HG02852 (cell line): ENCODE measurements at regions not wholly inside any gene's neighbourhood (a gene's known extent, or its start where the extent isn't known, plus 50 kb on each side); places are given as distances from the start of the nearest gene placed in this dataset.
"Not testable (repeated sequence)": the region's sequence is repeated elsewhere in the genome, so short reads cannot be mapped to it uniquely, and the experiment has no call there.

Source experiments
- ATAC-seq: cut with Tn5 transposase; IDR thresholded peaks from one replicate; pipeline ENCODE4 v1.9.1; 2021; ENCODE audit warnings: mild to moderate bottlenecking, moderate library complexity; ENCODE audit not compliant: unreplicated experiment

- ATAC-seq: no peak
These were observed 368.4 kb downstream of the OSTF1 start for GRCh38 chr9:75456698-75457097.

- no peak for ATAC-seq
These were observed 369.2 kb downstream of the OSTF1 start for GRCh38 chr9:75457474-75458011.

GRCh38 chr9:75459311-75459710 lies 371.0 kb downstream of the OSTF1 start:
- ATAC-seq: not testable (repeated sequence)

GRCh38 chr9:75461183-75461582 lies 372.9 kb downstream of the OSTF1 start:
- no peak for ATAC-seq

GRCh38 chr9:75462866-75463265 lies 374.6 kb downstream of the OSTF1 start:
- ATAC-seq: no peak

- ATAC-seq: no peak
These were observed 375.6 kb downstream of the OSTF1 start for GRCh38 chr9:75463871-75464270.

- no peak for ATAC-seq
These were observed 376.4 kb downstream of the OSTF1 start for GRCh38 chr9:75464726-75465125.

- no peak for ATAC-seq
These were observed 378.8 kb downstream of the OSTF1 start for GRCh38 chr9:75467142-75467541.

- ATAC-seq: peak; percentile 47
These were observed 383.3 kb downstream of the OSTF1 start for GRCh38 chr9:75471549-75472114.

- ATAC-seq: no peak
These were observed 394.3 kb downstream of the OSTF1 start for GRCh38 chr9:75482566-75482965.

- no peak for ATAC-seq
These were observed 395.3 kb downstream of the OSTF1 start for GRCh38 chr9:75483636-75484035.

- no peak for ATAC-seq
These were observed 399.8 kb downstream of the OSTF1 start for GRCh38 chr9:75487856-75488718.

GRCh38 chr9:75488719-75489110 lies 400.4 kb downstream of the OSTF1 start:
- no peak for ATAC-seq

GRCh38 chr9:75490326-75490725 lies 400.1 kb upstream of the PCSK5 start:
- ATAC-seq: no peak

GRCh38 chr9:75491533-75491932 lies 398.9 kb upstream of the PCSK5 start:
- ATAC-seq: no peak

GRCh38 chr9:75499812-75500211 lies 390.7 kb upstream of the PCSK5 start:
- ATAC-seq: no peak

- no peak for ATAC-seq
These were observed 390.0 kb upstream of the PCSK5 start for GRCh38 chr9:75500479-75500878.

- ATAC-seq: not testable (repeated sequence)
These were observed 389.5 kb upstream of the PCSK5 start for GRCh38 chr9:75500940-75501339.

- ATAC-seq: no peak
These were observed 385.8 kb upstream of the PCSK5 start for GRCh38 chr9:75504721-75505120.

- ATAC-seq: no peak
These were observed 384.8 kb upstream of the PCSK5 start for GRCh38 chr9:75505654-75506053.

GRCh38 chr9:75529463-75529862 lies 361.0 kb upstream of the PCSK5 start:
- no peak for ATAC-seq

- no peak for ATAC-seq
These were observed 358.9 kb upstream of the PCSK5 start for GRCh38 chr9:75531588-75531987.
